Vagina (tissue), 2 donors: ENCODE measurements at regions not wholly inside any gene's neighbourhood (a gene's known extent, or its start where the extent isn't known, plus 50 kb on each side); places are given as distances from the start of the nearest gene placed in this dataset.

Experiments
- CTCF ChIP-seq, 3 experiments: fragments of 450-650 bp in 2 of 3; fragments of 200-600 bp in 1 of 3; sonication (generic) in 1 of 3; IDR thresholded peaks; one replicate each; pipeline ENCODE4 v1.5.1; 2017 to 2019; ENCODE audit warnings: antibody characterized with exemption in 3 of 3, mild to moderate bottlenecking in 2 of 3, moderate library complexity in 2 of 3
- POLR2A ChIP-seq, 2 donors: fragments of 450-650 bp; IDR thresholded peaks; one replicate each; pipeline ENCODE4 v1.6.1; 2017; ENCODE audit warnings: antibody characterized with exemption in 2 of 2, mild to moderate bottlenecking in 2 of 2, moderate library complexity in 2 of 2

GRCh38 chr17:20920815-20921199 lies 122.0 kb downstream of the USP22 start:
- no peak for TF ChIP-seq CTCF (IDR thresholded peaks at IDR 0.05)
- no peak for TF ChIP-seq POLR2A (IDR thresholded peaks at IDR 0.05)
